H1 (cell line): ENCODE measurements at regions not wholly inside any gene's neighbourhood (a gene's known extent, or its start where the extent isn't known, plus 50 kb on each side); places are given as distances from the start of the nearest gene placed in this dataset.

Source experiments
- CTCF ChIA-PET: fragments of 300-600 bp; sonication (Branson Sonifier 250); formaldehyde crosslinking; loops from one replicate; lab custom pipeline; 2021; ENCODE audit not compliant: partially characterized antibody; lab: Charles Lee
- POLR2A ChIA-PET: fragments of 300-600 bp; sonication (Branson Sonifier 250); formaldehyde crosslinking; loops from one replicate; lab custom pipeline; 2021; ENCODE audit warnings: inconsistent platforms; ENCODE audit not compliant: partially characterized antibody; lab: Charles Lee
- DNase-seq, 2 experiments: peaks; one replicate each; pipeline versions ENCODE4 v3.0.0 to v3.0.0-alpha.2; 2010 to 2022; ENCODE audit warnings: low spot score in 2 of 2, low read depth in 1 of 2, mixed read lengths in 1 of 2
- FAIRE-seq: peaks from 2 replicates; lab custom pipeline; 2011; peaks lifted over from hg19 to GRCh38; lab: Jason Lieb, UNC
- H2AFZ ChIP-seq: 2 replicates; pipeline ENCODE4 v1.8.1; 2012; ENCODE audit warnings: low read length, inconsistent platforms
- H2AK5ac ChIP-seq: 2 replicates; pipeline ENCODE4 v1.6.1; 2013; ENCODE audit warnings: low read depth, low read length
- H2BK120ac ChIP-seq: replicated peaks from 2 replicates; pipeline ENCODE3; 2013; ENCODE audit warnings: low read depth, low read length, inconsistent platforms
- H2BK12ac ChIP-seq: 2 replicates; pipeline ENCODE4 v1.6.1; 2013; ENCODE audit warnings: low read depth, low read length
- H2BK15ac ChIP-seq: 2 replicates; pipeline ENCODE4 v1.6.1; 2013; ENCODE audit warnings: low read length
- H2BK20ac ChIP-seq: 2 replicates; pipeline ENCODE4 v1.6.1; 2013; ENCODE audit warnings: low read length
- H2BK5ac ChIP-seq: 2 replicates; pipeline ENCODE4 v1.6.1; 2013; ENCODE audit warnings: low read depth, low read length
- H3K14ac ChIP-seq: 2 replicates; pipeline ENCODE4 v1.6.1; 2013; ENCODE audit warnings: inconsistent platforms; ENCODE audit not compliant: insufficient read length
- H3K18ac ChIP-seq: 2 replicates; pipeline ENCODE4 v1.6.1; 2013; ENCODE audit warnings: low read length; ENCODE audit errors: extremely low read depth
- H3K23ac ChIP-seq: 2 replicates; pipeline ENCODE4 v1.6.1; 2013; ENCODE audit warnings: inconsistent platforms; ENCODE audit not compliant: insufficient read length
- H3K23me2 ChIP-seq: 2 replicates; pipeline ENCODE4 v1.6.1; 2013; ENCODE audit warnings: low read depth, low read length
- H3K27ac ChIP-seq: 2 replicates; pipeline ENCODE4 v1.6.1; 2011; ENCODE audit warnings: low read depth, low read length, inconsistent platforms
- H3K27me3 ChIP-seq, 4 experiments: replicated peaks in 1 of 4; 1 replicate in 1 of 4; 2 replicates in 3 of 4; pipeline versions ENCODE4 v1.6.1 to v1.8.1; 2011 to 2013; ENCODE audit warnings: low read length in 3 of 4, mild to moderate bottlenecking in 3 of 4, inconsistent platforms in 2 of 4, mixed read lengths in 2 of 4, moderate library complexity in 1 of 4; ENCODE audit not compliant: control insufficient read depth in 3 of 4, insufficient read depth in 3 of 4; ENCODE audit errors: extremely low read depth in 1 of 4
- H3K36me3 ChIP-seq, 4 experiments: 2 replicates each; pipeline versions ENCODE4 v1.6.1 to v1.8.1; 2011 to 2013; ENCODE audit warnings: mild to moderate bottlenecking in 4 of 4, low read length in 3 of 4, moderate library complexity in 2 of 4, control low read depth in 1 of 4, inconsistent platforms in 1 of 4; ENCODE audit not compliant: insufficient read depth in 4 of 4, control insufficient read depth in 2 of 4
- H3K4ac ChIP-seq: replicated peaks from 2 replicates; pipeline ENCODE3; 2013; ENCODE audit warnings: low read length, low read depth, mixed read lengths, inconsistent platforms; ENCODE audit not compliant: insufficient read length
- H3K4me1 ChIP-seq, 4 experiments: replicated peaks in 1 of 4; 1 replicate in 1 of 4; 2 replicates in 3 of 4; pipeline versions ENCODE4 v1.6.1 to v1.8.1; 2011 to 2013; ENCODE audit warnings: low read length in 3 of 4, inconsistent platforms in 2 of 4, mixed read lengths in 1 of 4; ENCODE audit not compliant: insufficient read depth in 4 of 4, control insufficient read depth in 3 of 4
- H3K4me2 ChIP-seq, 2 experiments: 2 replicates each; pipeline versions ENCODE4 v1.6.1 to v1.8.1; 2011 to 2013; ENCODE audit warnings: low read depth in 2 of 2, low read length in 2 of 2, control low read depth in 1 of 2, inconsistent platforms in 1 of 2, mild to moderate bottlenecking in 1 of 2; ENCODE audit not compliant: insufficient read depth in 1 of 2
- H3K4me3 ChIP-seq, 4 experiments: fragments of 200-600, 300-600 bp in 1 of 4; sonication (generic), shearing (Covaris generic), sonication (Bioruptor Twin) in 1 of 4; 2 replicates each; pipeline versions ENCODE4 v1.5.1 to v1.8.1; 2011 to 2016; ENCODE audit warnings: low read length in 4 of 4, low read depth in 3 of 4, control low read depth in 2 of 4, inconsistent platforms in 2 of 4, mild to moderate bottlenecking in 2 of 4, mixed read lengths in 1 of 4, moderate library complexity in 1 of 4; ENCODE audit not compliant: insufficient read depth in 2 of 4; ENCODE audit errors: extremely low read depth in 1 of 4
- H3K56ac ChIP-seq: replicated peaks from 2 replicates; pipeline ENCODE3; 2013; ENCODE audit warnings: low read depth, mild to moderate bottlenecking, mixed read lengths, low read length, inconsistent platforms; ENCODE audit not compliant: insufficient read length
- H3K79me1 ChIP-seq: 2 replicates; pipeline ENCODE4 v1.6.1; 2013; ENCODE audit warnings: low read depth, low read length, control low read depth
- H3K79me2 ChIP-seq, 2 experiments: 2 replicates each; pipeline versions ENCODE4 v1.6.1 to v1.8.1; 2012 to 2013; ENCODE audit warnings: low read length in 2 of 2, mild to moderate bottlenecking in 2 of 2, inconsistent platforms in 1 of 2; ENCODE audit not compliant: insufficient read depth in 2 of 2, control insufficient read depth in 1 of 2
- H3K9ac ChIP-seq, 4 experiments: replicated peaks in 1 of 4; 1 replicate in 1 of 4; 2 replicates in 3 of 4; pipeline versions ENCODE4 v1.6.1 to v1.8.1; 2011 to 2013; ENCODE audit warnings: low read depth in 3 of 4, low read length in 3 of 4, control low read depth in 2 of 4, mild to moderate bottlenecking in 2 of 4, moderate library complexity in 2 of 4, inconsistent platforms in 1 of 4; ENCODE audit errors: extremely low read depth in 1 of 4
- H3K9me3 ChIP-seq, 2 experiments: 2 replicates each; pipeline versions ENCODE4 v1.6.1 to v1.8.1; 2012 to 2013; ENCODE audit warnings: mild to moderate bottlenecking in 2 of 2, moderate library complexity in 2 of 2, control low read depth in 1 of 2, inconsistent platforms in 1 of 2, low read depth in 1 of 2, low read length in 1 of 2, mixed read lengths in 1 of 2; ENCODE audit not compliant: insufficient read depth in 2 of 2
- H4K20me1 ChIP-seq, 2 experiments: replicated peaks in 1 of 2; 2 replicates each; pipeline versions ENCODE3 to v1.8.1; 2011 to 2013; ENCODE audit warnings: inconsistent platforms in 2 of 2, low read length in 2 of 2, mild to moderate bottlenecking in 1 of 2; ENCODE audit not compliant: insufficient read depth in 2 of 2, control insufficient read depth in 1 of 2
- H4K5ac ChIP-seq: 2 replicates; pipeline ENCODE4 v1.6.1; 2013; ENCODE audit warnings: low read length, low read depth, mixed read lengths, inconsistent platforms; ENCODE audit not compliant: insufficient read length
- H4K8ac ChIP-seq: 2 replicates; pipeline ENCODE4 v1.8.0; 2013; ENCODE audit warnings: mild to moderate bottlenecking, moderate library complexity, low read length, inconsistent platforms; ENCODE audit not compliant: insufficient read depth; ENCODE audit errors: extremely low read depth
- H4K91ac ChIP-seq: replicated peaks from 2 replicates; pipeline ENCODE3; 2013; ENCODE audit warnings: low read length, mixed read lengths, inconsistent platforms; ENCODE audit not compliant: insufficient read length
- ASH2L ChIP-seq: fragments of 200-600, 300-600 bp; sonication (generic); IDR thresholded peaks from one replicate; pipeline ENCODE4 v1.7.1; 2017; ENCODE audit warnings: low read length
- ATF2 ChIP-seq: IDR thresholded peaks from 2 replicates; pipeline ENCODE4 v1.6.1; 2012; ENCODE audit warnings: low read length, inconsistent platforms
- BACH1 ChIP-seq: IDR thresholded peaks from 2 replicates; pipeline ENCODE4 v1.6.1; 2012; ENCODE audit warnings: low read length, improper control_type of control experiment
- BCL11A ChIP-seq, 2 experiments: IDR thresholded peaks; one replicate each; pipeline ENCODE4 v1.6.1; 2011; ENCODE audit warnings: low read depth in 2 of 2, low read length in 2 of 2, mild to moderate bottlenecking in 2 of 2
- CBX8 ChIP-seq: fragments of 300-800, 300-1000 bp; sonication (generic); IDR thresholded peaks from 2 replicates; pipeline ENCODE4 v1.7.1; 2016; ENCODE audit warnings: low read depth, low read length, borderline replicate concordance
- GTF2F1 ChIP-seq: IDR thresholded peaks from 2 replicates; pipeline ENCODE4 v1.6.1; 2012; ENCODE audit warnings: low read depth, low read length, improper control_type of control experiment, borderline replicate concordance
- HDAC2 ChIP-seq, 2 experiments: fragments of 300-600 bp in 1 of 2; sonication (generic) in 1 of 2; IDR thresholded peaks; 2 replicates each; pipeline ENCODE4 v1.6.1; 2011 to 2012; ENCODE audit warnings: low read depth in 2 of 2, low read length in 2 of 2, mild to moderate bottlenecking in 2 of 2, moderate library complexity in 2 of 2, borderline replicate concordance in 1 of 2, inconsistent platforms in 1 of 2
- MAFK ChIP-seq: IDR thresholded peaks from 2 replicates; pipeline ENCODE4 v1.6.1; 2012; ENCODE audit warnings: low read depth, mild to moderate bottlenecking, improper control_type of control experiment, low read length
- RXRA ChIP-seq: IDR thresholded peaks from 2 replicates; pipeline ENCODE4 v1.6.1; 2011; ENCODE audit warnings: low read depth, mild to moderate bottlenecking, low read length, moderate library complexity; ENCODE audit not compliant: insufficient read depth
- TEAD4 ChIP-seq: IDR thresholded peaks from 2 replicates; pipeline ENCODE4 v1.6.1; 2012; ENCODE audit warnings: low read depth, low read length, inconsistent platforms, mixed read lengths
- WGBS, 2 experiments: shearing (Covaris generic) in 1 of 2; methylation state at CpG; one replicate each; pipeline versions ENCODE4 v1.1.6 to v1.1.7; 2013 to 2015; ENCODE audit warnings: low lambda C conversion rate in 2 of 2, mixed read lengths in 2 of 2, inconsistent platforms in 1 of 2, low coverage in 1 of 2, missing lambda C conversion rate in 1 of 2; ENCODE audit not compliant: insufficient replicate concordance in 2 of 2, insufficient coverage in 1 of 2, insufficient read length in 1 of 2; ENCODE audit errors: extremely low coverage in 1 of 2, missing lambda C conversion rate in 1 of 2; 5-methylcytosine and 5-hydroxymethylcytosine counted together

DNA sequence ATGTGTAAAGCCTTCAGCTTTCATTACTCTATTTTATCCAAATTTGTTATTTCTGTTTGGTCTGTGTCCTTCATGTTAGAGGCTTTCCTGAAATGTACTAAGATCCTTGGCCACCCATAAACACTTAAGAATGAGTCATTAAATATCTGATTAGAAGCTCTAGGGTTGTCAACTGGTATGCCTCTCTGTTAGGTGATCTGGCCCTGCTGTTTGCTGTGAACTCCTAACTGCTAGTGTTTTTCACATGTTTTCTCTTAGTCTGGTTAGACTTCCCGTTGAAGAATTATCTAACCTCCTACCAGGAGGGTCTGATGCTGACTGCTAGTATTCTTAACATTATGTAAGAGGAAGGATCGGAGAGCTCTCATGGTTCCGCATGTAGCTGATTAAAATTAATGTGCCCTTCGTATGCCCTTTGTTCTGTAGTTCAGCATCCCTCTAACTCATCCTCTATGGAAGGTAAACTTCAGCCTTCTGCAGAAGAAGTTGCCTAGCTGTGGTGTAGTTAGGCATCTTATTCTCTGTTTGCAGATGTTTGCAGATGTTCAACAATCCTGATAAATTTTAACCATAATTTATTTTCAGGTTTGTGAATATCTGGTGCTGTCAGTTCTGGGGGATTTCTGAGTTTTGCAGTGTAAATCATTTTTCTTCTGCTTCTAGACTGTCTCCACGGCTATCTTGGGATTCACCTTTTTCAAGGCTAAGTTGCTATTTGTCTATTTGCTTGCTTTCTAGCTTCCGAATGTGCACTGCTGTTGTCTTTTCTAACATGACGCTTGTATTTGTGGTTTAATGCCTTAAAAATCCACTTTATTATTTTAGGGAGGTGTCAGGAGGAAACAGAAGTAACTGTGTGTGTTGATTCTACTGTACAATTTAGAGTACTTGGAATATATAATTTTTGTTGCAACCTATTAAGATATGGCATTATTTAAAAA is 207.2 kb upstream of the SPRY2 start:
- H2BK20ac ChIP-seq, result no peak overlapping the region
- no peak overlapping the region for H2BK5ac ChIP-seq
- no peak overlapping the region for H4K8ac ChIP-seq
- H3K79me2 ChIP-seq, result no peaks in the 10 kb centered on the region
- no peak overlapping the region for H4K91ac ChIP-seq
- H2BK120ac ChIP-seq, result no peak overlapping the region
- no peaks in the 10 kb centered on the region for H3K36me3 ChIP-seq
- no peak for FAIRE-seq
- no peak for DNase-seq
- H4K20me1 ChIP-seq, result no peaks in the 10 kb centered on the region
- H2AK5ac ChIP-seq, result no peak overlapping the region; the same call in 1 of the 2 replicates
- POLR2A ChIA-PET, result no interaction called here
- H3K56ac ChIP-seq, result no peak overlapping the region
- H3K9ac ChIP-seq, result no peak overlapping the region
- no peaks in the 10 kb centered on the region for H3K23me2 ChIP-seq
- no peaks in the 10 kb centered on the region for H3K79me1 ChIP-seq
- H3K4me2 ChIP-seq, result no peak overlapping the region
- H3K14ac ChIP-seq, result no peak overlapping the region
- H3K4ac ChIP-seq, result no peak overlapping the region
- H3K4me1 ChIP-seq, result no peaks in the 10 kb centered on the region
- WGBS, 2 experiments, result 88% methylated on average over 7 of the region's 7 CpGs; no CpG with 5 or more reads in 1 of the 2 experiments
- no peak overlapping the region for H3K18ac ChIP-seq
- H2AFZ ChIP-seq, result 0 out of 2 replicates have a peak overlapping the region, but pooled peaks have one; percentile 2
- no peak overlapping the region for H2BK12ac ChIP-seq
- CTCF ChIA-PET, result interaction anchor here (0.6 kb wide), 2 partner anchors 38 to 372 kb away, joined by 3 to 4 read pairs; no protein-coding TSS in a partner anchor
- no peaks in the 10 kb centered on the region for H3K9me3 ChIP-seq
- H3K23ac ChIP-seq, result no peak overlapping the region
- H2BK15ac ChIP-seq, result no peak overlapping the region
- H3K27me3 ChIP-seq, result no peaks in the 10 kb centered on the region
- no peak overlapping the region for H3K27ac ChIP-seq
- H3K4me3 ChIP-seq, result no peak overlapping the region
- H4K5ac ChIP-seq, result no peak overlapping the region
- TF ChIP-seq RXRA, result no peak
- TF ChIP-seq MAFK, result no peak
- TF ChIP-seq CBX8, result no peak
- TF ChIP-seq HDAC2 (IDR thresholded peaks at IDR 0.05; ENCODE audit: borderline replicate concordance in 1 of 2, low read depth in 2 of 2, low read length in 2 of 2), result no peak
- TF ChIP-seq ATF2, result no peak
- no peak for TF ChIP-seq TEAD4
- no peak for TF ChIP-seq BACH1
- TF ChIP-seq ASH2L, result no peak
- TF ChIP-seq BCL11A (IDR thresholded peaks at IDR 0.05; ENCODE audit: low read depth in 2 of 2, low read length in 2 of 2), result no peak
- TF ChIP-seq GTF2F1, result no peak
